CD8-positive, alpha-beta memory T cell (primary cell): ENCODE measurements at regions not wholly inside any gene's neighbourhood (a gene's known extent, or its start where the extent isn't known, plus 50 kb on each side); places are given as distances from the start of the nearest gene placed in this dataset.
"Not testable (repeated sequence)": the region's sequence is repeated elsewhere in the genome, so short reads cannot be mapped to it uniquely, and the experiment has no call there.

Experiments used
- CTCF ChIA-PET: fragments of 350-600 bp; sonication (Branson Sonifier 250); formaldehyde crosslinking; loops from one replicate; lab custom pipeline; 2021; ENCODE audit warnings: antibody characterized with exemption; lab: Charles Lee
- POLR2A ChIA-PET: fragments of 350-600 bp; sonication (Branson Sonifier 250); formaldehyde crosslinking; loops from one replicate; lab custom pipeline; 2021; ENCODE audit warnings: antibody characterized with exemption; lab: Charles Lee
- DNase-seq, 5 donors: peaks; one replicate each; pipeline versions ENCODE4 v3.0.0 to v3.0.0-alpha.2; 2020 to 2022; ENCODE audit warnings: mixed read lengths in 1 of 5
- H3K27ac ChIP-seq: one replicate; pipeline ENCODE4 v1.7.0; 2013; ENCODE audit warnings: low read depth, mild to moderate bottlenecking, low read length, moderate library complexity
- H3K27me3 ChIP-seq: 2 replicates; pipeline ENCODE4 v1.7.0; 2013; ENCODE audit warnings: low read length, mild to moderate bottlenecking; ENCODE audit not compliant: insufficient read depth, poor library complexity, severe bottlenecking
- H3K36me3 ChIP-seq: 2 replicates; pipeline ENCODE4 v1.7.0; 2013; ENCODE audit warnings: mild to moderate bottlenecking, low read length, moderate library complexity; ENCODE audit not compliant: insufficient read depth
- H3K4me1 ChIP-seq: 2 replicates; pipeline ENCODE4 v1.7.0; 2013; ENCODE audit warnings: mild to moderate bottlenecking, low read length, moderate library complexity; ENCODE audit not compliant: insufficient read depth
- H3K4me3 ChIP-seq: 2 replicates; pipeline ENCODE4 v1.7.0; 2013; ENCODE audit warnings: mild to moderate bottlenecking, low read length
- H3K9me3 ChIP-seq: 2 replicates; pipeline ENCODE4 v1.7.0; 2013; ENCODE audit warnings: mild to moderate bottlenecking, low read length
- H3K27ac Mint-ChIP-seq, 8 donors: one replicate each; pipeline ENCODE4 v1.8.0; 2020 to 2021; ENCODE audit warnings: mixed read lengths in 8 of 8, mild to moderate bottlenecking in 6 of 8, inconsistent platforms in 3 of 8, moderate library complexity in 3 of 8
- H3K27me3 Mint-ChIP-seq, 2 donors: one replicate each; pipeline ENCODE4 v1.8.0; 2020 to 2021; ENCODE audit warnings: mixed read lengths in 2 of 2, mild to moderate bottlenecking in 1 of 2, moderate library complexity in 1 of 2
- H3K36me3 Mint-ChIP-seq, 3 donors: one replicate each; pipeline ENCODE4 v1.8.0; 2020 to 2021; ENCODE audit warnings: mixed read lengths in 3 of 3, inconsistent platforms in 1 of 3, mild to moderate bottlenecking in 1 of 3
- H3K4me1 Mint-ChIP-seq, 3 donors: one replicate each; pipeline ENCODE4 v1.8.0; 2020 to 2021; ENCODE audit warnings: mixed read lengths in 3 of 3, inconsistent platforms in 1 of 3, mild to moderate bottlenecking in 1 of 3
- H3K4me3 Mint-ChIP-seq, 7 donors: one replicate each; pipeline ENCODE4 v1.8.0; 2020 to 2021; ENCODE audit warnings: mixed read lengths in 7 of 7, mild to moderate bottlenecking in 6 of 7, moderate library complexity in 4 of 7, inconsistent platforms in 2 of 7
- H3K9me3 Mint-ChIP-seq, 5 donors: one replicate each; pipeline ENCODE4 v1.8.0; 2020 to 2022; ENCODE audit warnings: mixed read lengths in 5 of 5, mild to moderate bottlenecking in 3 of 5, moderate library complexity in 2 of 5, inconsistent platforms in 1 of 5

DNA sequence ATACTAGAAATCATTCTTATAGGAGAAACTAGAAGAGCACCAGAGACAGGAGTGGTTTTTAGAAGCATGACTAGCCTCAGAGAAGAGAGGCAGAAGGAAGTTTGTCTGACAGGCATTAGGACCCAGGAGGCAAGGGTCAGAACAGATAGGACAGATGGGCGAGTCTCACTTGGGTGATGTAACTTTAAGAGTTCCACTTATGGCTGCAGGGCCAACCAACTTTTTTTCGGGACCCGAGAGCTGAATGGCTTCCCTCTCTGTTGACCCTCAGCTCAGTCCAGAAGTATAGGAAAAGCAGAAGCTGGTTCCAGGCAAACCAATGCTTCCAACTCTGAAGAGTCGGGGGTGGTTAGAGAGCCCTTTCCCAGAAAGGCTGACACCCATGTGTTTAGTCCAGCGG, 136.6 kb upstream of the SETMAR start:
- no peak overlapping the region for H3K27ac Mint-ChIP-seq
- Histone ChIP-seq H3K27me3 (no peaks in the 10 kb centered on the region), H3K9me3 (no peaks in the 10 kb centered on the region), H3K36me3 (no peaks in the 10 kb centered on the region), H3K27ac (no peak overlapping the region), H3K4me3 (no peak overlapping the region), H3K4me1 (no peaks in the 10 kb centered on the region)
- H3K27me3 Mint-ChIP-seq: peaks cover 0 to 5% of the 10 kb centered on the region in 2 donors
- CTCF ChIA-PET: no interaction called here
- no peak for DNase-seq
- H3K36me3 Mint-ChIP-seq: peaks cover 0 to 41% (median 4%) of the 10 kb centered on the region in 3 donors
- POLR2A ChIA-PET: no interaction called here
- no peak overlapping the region for H3K4me3 Mint-ChIP-seq
- H3K9me3 Mint-ChIP-seq: peaks cover 0 to 45% (median 16%) of the 10 kb centered on the region in 5 donors
- no peaks in the 10 kb centered on the region for H3K4me1 Mint-ChIP-seq

DNA sequence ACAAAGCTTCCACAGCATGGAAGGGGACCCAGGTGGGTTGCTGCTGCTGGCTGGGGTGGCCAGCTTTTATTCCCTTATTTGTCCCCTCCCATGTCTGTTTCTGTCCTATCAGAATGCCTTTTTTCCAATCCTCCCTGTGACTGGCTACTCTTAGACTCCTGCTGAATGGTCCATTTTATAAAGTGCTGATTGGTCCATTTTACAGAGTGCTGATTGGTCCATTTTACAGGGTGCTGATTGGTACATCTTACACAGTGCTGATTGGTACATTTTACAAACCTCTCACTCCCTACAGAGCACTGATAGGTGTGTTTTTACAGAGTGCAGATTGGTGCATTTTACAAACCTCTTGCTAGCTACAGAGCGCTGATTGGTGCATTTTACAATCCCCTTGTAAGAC, 135.9 kb upstream of the SETMAR start:
- peaks cover 0 to 46% (median 4%) of the 10 kb centered on the region in 3 donors for H3K36me3 Mint-ChIP-seq
- CTCF ChIA-PET, H3K27me3 Mint-ChIP-seq, H3K27ac ChIP-seq, H3K4me1 ChIP-seq, H3K4me1 Mint-ChIP-seq, DNase-seq, H3K27me3 ChIP-seq, POLR2A ChIA-PET, H3K36me3 ChIP-seq, H3K4me3 ChIP-seq, H3K4me3 Mint-ChIP-seq, H3K27ac Mint-ChIP-seq, H3K9me3 ChIP-seq: not testable (repeated sequence)
- peaks cover 0 to 46% (median 16%) of the 10 kb centered on the region in 5 donors for H3K9me3 Mint-ChIP-seq

GRCh38 chr3:4174791-4175190, 128.4 kb upstream of the SETMAR start:
- Mint-ChIP-seq H3K36me3 (peaks cover 2 to 30% (median 8%) of the 10 kb centered on the region in 3 donors), H3K9me3 (peaks cover 3 to 59% (median 30%) of the 10 kb centered on the region in 5 donors), H3K27me3 (peaks cover 0 to 4% of the 10 kb centered on the region in 2 donors), H3K4me1 (no peaks in the 10 kb centered on the region), H3K27ac (no peak overlapping the region), H3K4me3 (no peak overlapping the region)
- Histone ChIP-seq H3K36me3 (no peaks in the 10 kb centered on the region), H3K9me3 (no peaks in the 10 kb centered on the region), H3K4me3 (no peak overlapping the region), H3K4me1 (no peaks in the 10 kb centered on the region), H3K27me3 (no peaks in the 10 kb centered on the region), H3K27ac (no peak overlapping the region)
- ChIA-PET POLR2A (no interaction called here), CTCF (no interaction called here)
- no peak for DNase-seq

DNA sequence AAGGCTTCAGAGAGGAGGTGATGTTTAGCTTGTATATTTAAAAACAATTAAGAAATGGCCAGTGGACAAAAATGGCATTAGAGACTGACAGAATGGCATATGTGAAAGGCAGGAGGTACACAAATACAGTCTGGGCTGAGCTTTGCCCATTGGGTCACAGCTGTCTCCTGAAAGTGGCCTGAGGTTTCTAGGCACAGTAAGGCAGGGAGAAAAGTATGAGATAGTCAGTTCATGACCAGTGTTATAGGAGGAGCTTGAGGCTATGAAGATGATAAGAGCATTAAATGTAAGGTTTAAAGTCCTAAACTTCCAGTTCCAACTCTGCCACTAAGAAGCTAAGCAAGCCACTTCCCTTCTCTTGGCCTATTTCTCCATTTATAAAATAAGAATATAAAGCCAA, 111.2 kb upstream of the SETMAR start:
- no peaks in the 10 kb centered on the region for H3K4me1 Mint-ChIP-seq
- H3K36me3 Mint-ChIP-seq: peaks cover 0 to 12% (median 3%) of the 10 kb centered on the region in 3 donors
- no peak overlapping the region for H3K27ac Mint-ChIP-seq
- H3K9me3 ChIP-seq: no peaks in the 10 kb centered on the region
- DNase-seq: no peak
- no peak overlapping the region for H3K4me3 ChIP-seq
- peaks cover 4 to 32% (median 14%) of the 10 kb centered on the region in 5 donors for H3K9me3 Mint-ChIP-seq
- no peaks in the 10 kb centered on the region for H3K27me3 ChIP-seq
- CTCF ChIA-PET: no interaction called here
- H3K4me3 Mint-ChIP-seq: no peak overlapping the region
- POLR2A ChIA-PET: interaction anchor here (0.6 kb wide), 1 partner anchor 45 kb away, joined by 3 read pairs; no protein-coding TSS in a partner anchor
- H3K27ac ChIP-seq: no peak overlapping the region
- no peaks in the 10 kb centered on the region for H3K36me3 ChIP-seq
- H3K27me3 Mint-ChIP-seq: no peaks in the 10 kb centered on the region
- H3K4me1 ChIP-seq: no peaks in the 10 kb centered on the region

- Mint-ChIP-seq H3K9me3 (peaks cover 4 to 38% (median 13%) of the 10 kb centered on the region in 5 donors), H3K27me3 (no peaks in the 10 kb centered on the region), H3K4me3 (no peak overlapping the region), H3K36me3 (peaks cover 0 to 16% (median 3%) of the 10 kb centered on the region in 3 donors), H3K4me1 (no peaks in the 10 kb centered on the region), H3K27ac (no peak overlapping the region)
- Histone ChIP-seq H3K4me3 (no peak overlapping the region), H3K36me3 (no peaks in the 10 kb centered on the region), H3K9me3 (no peaks in the 10 kb centered on the region), H3K27ac (no peak overlapping the region), H3K4me1 (no peaks in the 10 kb centered on the region), H3K27me3 (no peaks in the 10 kb centered on the region)
- ChIA-PET POLR2A (no interaction called here), CTCF (no interaction called here)
- no peak for DNase-seq
Observed at GRCh38 chr3:4195006-4195405, 108.2 kb upstream of the SETMAR start.

- no peaks in the 10 kb centered on the region for H3K9me3 ChIP-seq
- Mint-ChIP-seq H3K9me3 (peaks cover 7 to 38% (median 8%) of the 10 kb centered on the region in 5 donors), H3K36me3 (peaks cover 0 to 16% (median 3%) of the 10 kb centered on the region in 3 donors), H3K27ac (peak overlapping the region in 1 of 8 donors; percentile 58), H3K27me3 (no peaks in the 10 kb centered on the region), H3K4me3 (no peak overlapping the region), H3K4me1 (no peaks in the 10 kb centered on the region)
- no peaks in the 10 kb centered on the region for H3K4me1 ChIP-seq
- H3K27ac ChIP-seq: no peak overlapping the region
- no peaks in the 10 kb centered on the region for H3K36me3 ChIP-seq
- ChIA-PET POLR2A (no interaction called here), CTCF (no interaction called here)
- DNase-seq: no peak
- H3K27me3 ChIP-seq: no peaks in the 10 kb centered on the region
- H3K4me3 ChIP-seq: no peak overlapping the region
Observed at GRCh38 chr3:4196506-4197147, 106.5 kb upstream of the SETMAR start.

DNA sequence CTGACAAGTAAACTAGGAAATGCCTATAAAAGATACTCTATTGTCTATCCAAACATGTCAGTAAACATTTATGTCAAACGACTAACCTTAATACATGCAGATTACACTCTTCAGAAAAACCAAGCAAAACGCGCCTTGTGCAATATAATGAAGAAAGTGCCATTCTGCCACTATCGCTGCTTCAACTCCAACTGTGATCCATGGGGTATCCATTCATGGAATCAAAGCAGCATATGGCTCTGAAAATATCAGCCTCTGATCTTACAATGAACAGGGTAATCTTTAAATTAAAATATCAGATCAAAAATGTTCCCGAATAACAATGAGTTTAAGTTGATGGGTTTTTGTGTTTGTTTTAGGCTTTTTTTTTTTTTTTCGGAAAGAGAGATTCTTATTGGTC, 105.5 kb upstream of the SETMAR start:
- POLR2A ChIA-PET: no interaction called here
- Histone ChIP-seq H3K9me3 (no peaks in the 10 kb centered on the region), H3K27me3 (no peaks in the 10 kb centered on the region), H3K4me3 (no peak overlapping the region), H3K36me3 (no peaks in the 10 kb centered on the region), H3K4me1 (no peaks in the 10 kb centered on the region), H3K27ac (no peak overlapping the region)
- no peak overlapping the region for H3K27ac Mint-ChIP-seq
- no peak overlapping the region for H3K4me3 Mint-ChIP-seq
- H3K36me3 Mint-ChIP-seq: peaks cover 0 to 16% (median 0%) of the 10 kb centered on the region in 3 donors
- H3K9me3 Mint-ChIP-seq: peaks cover 5 to 44% (median 8%) of the 10 kb centered on the region in 5 donors
- CTCF ChIA-PET: no interaction called here
- H3K4me1 Mint-ChIP-seq: no peaks in the 10 kb centered on the region
- H3K27me3 Mint-ChIP-seq: no peaks in the 10 kb centered on the region
- no peak for DNase-seq

GRCh38 chr3:4198491-4198890, 104.7 kb upstream of the SETMAR start:
- POLR2A ChIA-PET: no interaction called here
- CTCF ChIA-PET: no interaction called here
- no peak overlapping the region for H3K4me3 Mint-ChIP-seq
- H3K9me3 Mint-ChIP-seq: peaks cover 5 to 44% (median 11%) of the 10 kb centered on the region in 5 donors
- no peaks in the 10 kb centered on the region for H3K27me3 Mint-ChIP-seq
- Histone ChIP-seq H3K27me3 (no peaks in the 10 kb centered on the region), H3K9me3 (no peaks in the 10 kb centered on the region), H3K4me3 (no peak overlapping the region), H3K4me1 (no peaks in the 10 kb centered on the region), H3K27ac (no peak overlapping the region), H3K36me3 (no peaks in the 10 kb centered on the region)
- H3K36me3 Mint-ChIP-seq: peaks cover 0 to 16% (median 0%) of the 10 kb centered on the region in 3 donors
- H3K4me1 Mint-ChIP-seq: no peaks in the 10 kb centered on the region
- H3K27ac Mint-ChIP-seq: no peak overlapping the region
- DNase-seq: no peak
